CD4-positive, alpha-beta T cell (primary cell): ENCODE measurements at regions not wholly inside any gene's neighbourhood (a gene's known extent, or its start where the extent isn't known, plus 50 kb on each side); places are given as distances from the start of the nearest gene placed in this dataset.

Experiments
- ATAC-seq: fragments of 200-7000 bp; cut with Tn5 transposase; one replicate; pipeline ENCODE4 v1.10.0; 2022; ENCODE audit warnings: mild to moderate bottlenecking; ENCODE audit not compliant: poor library complexity
- CTCF ChIA-PET: fragments of 350-600 bp; sonication (Branson Sonifier 250); formaldehyde crosslinking; loops from one replicate; lab custom pipeline; 2021; ENCODE audit warnings: antibody characterized with exemption, inconsistent platforms; lab: Charles Lee
- POLR2A ChIA-PET: fragments of 350-600 bp; sonication (Branson Sonifier 250); formaldehyde crosslinking; loops from one replicate; lab custom pipeline; 2021; ENCODE audit warnings: antibody characterized with exemption, inconsistent platforms; lab: Charles Lee
- DNase-seq, 14 experiments: peaks; one replicate each; pipeline ENCODE4 v3.0.0-alpha.2; 2013 to 2020; ENCODE audit warnings: mixed read lengths in 2 of 14
- H3K27ac ChIP-seq, 2 donors: one replicate each; pipeline versions ENCODE4 v1.5.1 to v1.7.0; 2013; ENCODE audit warnings: low read length in 2 of 2, low read depth in 1 of 2, mild to moderate bottlenecking in 1 of 2
- H3K27me3 ChIP-seq, 2 experiments: 1 replicate in 1 of 2; 2 replicates in 1 of 2; pipeline versions ENCODE4 v1.6.1 to v1.7.0; 2013; ENCODE audit warnings: low read length in 2 of 2, control low read depth in 1 of 2, mild to moderate bottlenecking in 1 of 2, moderate library complexity in 1 of 2; ENCODE audit not compliant: insufficient read depth in 2 of 2, control insufficient read depth in 1 of 2
- H3K36me3 ChIP-seq: one replicate; pipeline ENCODE4 v1.6.1; 2013; ENCODE audit warnings: low read length, control low read depth; ENCODE audit not compliant: insufficient read depth
- H3K4me1 ChIP-seq: one replicate; pipeline ENCODE4 v1.6.1; 2013; ENCODE audit warnings: low read length, control low read depth; ENCODE audit not compliant: insufficient read depth
- H3K4me3 ChIP-seq: one replicate; pipeline ENCODE4 v1.5.1; 2013; ENCODE audit warnings: mild to moderate bottlenecking, low read length, moderate library complexity
- H3K9me3 ChIP-seq, 2 experiments: 1 replicate in 1 of 2; 2 replicates in 1 of 2; pipeline versions ENCODE4 v1.6.1 to v1.7.0; 2013; ENCODE audit warnings: low read length in 2 of 2, mild to moderate bottlenecking in 2 of 2, control low read depth in 1 of 2, moderate library complexity in 1 of 2; ENCODE audit not compliant: control insufficient read depth in 1 of 2, insufficient read depth in 1 of 2
- H3K27ac Mint-ChIP-seq: one replicate; pipeline ENCODE4 v1.8.0; 2020; ENCODE audit warnings: mixed read lengths
- H3K27me3 Mint-ChIP-seq: one replicate; pipeline ENCODE4 v1.8.0; 2021; ENCODE audit warnings: mixed read lengths
- H3K36me3 Mint-ChIP-seq: one replicate; pipeline ENCODE4 v1.8.0; 2021; ENCODE audit warnings: low read depth, mixed read lengths
- H3K4me1 Mint-ChIP-seq: one replicate; pipeline ENCODE4 v1.8.0; 2021; ENCODE audit warnings: low read depth, mixed read lengths
- H3K4me3 Mint-ChIP-seq: one replicate; pipeline ENCODE4 v1.8.0; 2020; ENCODE audit warnings: mild to moderate bottlenecking, mixed read lengths
- H3K9me3 Mint-ChIP-seq: one replicate; pipeline ENCODE4 v1.8.0; 2020; ENCODE audit warnings: mixed read lengths
- intact Hi-C, 2 experiments: fragments of 100-400 bp; cut with DNase I in 1 of 2; cut with micrococcal nuclease in 1 of 2; formaldehyde crosslinking; loops; one replicate each; pipeline versions ENCODE4 v1.15.1 to v1.9.0; 2023 to 2025; cut with DNase I, micrococcal nuclease
- TF ChIP-seq, protein P1 (sequence below): fragments of 200-600 bp; IDR thresholded peaks from one replicate; pipeline ENCODE4 v1.8.0; 2022; ENCODE audit warnings: antibody characterized with exemption, mild to moderate bottlenecking

DNA sequence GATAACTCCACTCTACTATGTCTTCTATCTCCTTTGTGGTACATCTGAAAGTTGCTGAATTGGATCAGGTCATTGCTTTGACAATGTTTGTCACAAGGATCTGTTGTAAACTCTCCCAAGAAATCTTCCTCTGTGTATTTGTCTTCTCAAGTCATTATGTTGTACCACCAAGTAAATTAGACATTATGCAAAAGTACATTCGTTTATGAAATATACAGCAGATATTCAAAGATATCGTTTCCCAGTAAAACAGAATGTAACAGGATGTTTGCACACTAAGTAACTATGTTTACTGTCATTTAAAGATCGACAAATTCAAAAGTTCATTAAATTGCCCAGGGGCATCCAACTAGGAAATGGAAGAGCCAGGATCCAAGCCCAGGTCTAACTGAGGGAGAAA is 739.4 kb downstream of the EFNB2 start:
- POLR2A ChIA-PET: no interaction called here
- Mint-ChIP-seq H3K4me1 (no peaks in the 10 kb centered on the region), H3K27ac (no peak overlapping the region), H3K4me3 (no peak overlapping the region), H3K9me3 (peaks cover 7% of the 10 kb centered on the region), H3K27me3 (no peaks in the 10 kb centered on the region), H3K36me3 (no peaks in the 10 kb centered on the region)
- Histone ChIP-seq H3K9me3 (peaks cover 0 to 3% of the 10 kb centered on the region in 2 experiments), H3K4me3 (no peak overlapping the region), H3K27me3 (no peaks in the 10 kb centered on the region), H3K4me1 (no peaks in the 10 kb centered on the region), H3K27ac (no peak overlapping the region), H3K36me3 (no peaks in the 10 kb centered on the region)
- TF ChIP-seq, protein P1, sequence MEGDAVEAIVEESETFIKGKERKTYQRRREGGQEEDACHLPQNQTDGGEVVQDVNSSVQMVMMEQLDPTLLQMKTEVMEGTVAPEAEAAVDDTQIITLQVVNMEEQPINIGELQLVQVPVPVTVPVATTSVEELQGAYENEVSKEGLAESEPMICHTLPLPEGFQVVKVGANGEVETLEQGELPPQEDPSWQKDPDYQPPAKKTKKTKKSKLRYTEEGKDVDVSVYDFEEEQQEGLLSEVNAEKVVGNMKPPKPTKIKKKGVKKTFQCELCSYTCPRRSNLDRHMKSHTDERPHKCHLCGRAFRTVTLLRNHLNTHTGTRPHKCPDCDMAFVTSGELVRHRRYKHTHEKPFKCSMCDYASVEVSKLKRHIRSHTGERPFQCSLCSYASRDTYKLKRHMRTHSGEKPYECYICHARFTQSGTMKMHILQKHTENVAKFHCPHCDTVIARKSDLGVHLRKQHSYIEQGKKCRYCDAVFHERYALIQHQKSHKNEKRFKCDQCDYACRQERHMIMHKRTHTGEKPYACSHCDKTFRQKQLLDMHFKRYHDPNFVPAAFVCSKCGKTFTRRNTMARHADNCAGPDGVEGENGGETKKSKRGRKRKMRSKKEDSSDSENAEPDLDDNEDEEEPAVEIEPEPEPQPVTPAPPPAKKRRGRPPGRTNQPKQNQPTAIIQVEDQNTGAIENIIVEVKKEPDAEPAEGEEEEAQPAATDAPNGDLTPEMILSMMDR: no peak
- no peak for ATAC-seq
- no peak for DNase-seq
- intact Hi-C loops: no loop called here
- CTCF ChIA-PET: no interaction called here

DNA sequence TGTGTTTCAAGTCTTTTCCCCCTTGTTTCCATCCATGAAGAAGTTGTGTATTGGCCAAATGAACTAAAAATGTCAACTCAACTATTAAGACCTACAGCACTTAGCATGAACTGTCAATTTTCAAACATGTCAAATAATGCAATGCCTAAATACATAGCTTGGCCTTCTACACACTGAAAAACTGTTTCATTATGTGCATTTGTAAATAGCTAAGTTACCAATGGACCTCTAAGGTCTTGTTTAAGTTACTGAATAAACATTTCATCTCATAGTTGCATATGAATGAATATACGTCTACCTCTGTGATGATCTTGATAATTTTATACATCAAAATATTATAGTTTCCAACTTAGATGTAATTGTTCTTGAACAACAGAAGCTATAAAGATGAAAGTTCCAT is 744.5 kb downstream of the EFNB2 start:
- no peak overlapping the region for H3K27ac Mint-ChIP-seq
- H3K4me3 Mint-ChIP-seq: no peak overlapping the region
- H3K27me3 Mint-ChIP-seq: no peaks in the 10 kb centered on the region
- Histone ChIP-seq H3K36me3 (no peaks in the 10 kb centered on the region), H3K27ac (no peak overlapping the region), H3K27me3 (no peaks in the 10 kb centered on the region), H3K4me1 (no peaks in the 10 kb centered on the region), H3K4me3 (no peak overlapping the region), H3K9me3 (peaks cover 0 to 3% of the 10 kb centered on the region in 2 experiments)
- no peaks in the 10 kb centered on the region for H3K36me3 Mint-ChIP-seq
- CTCF ChIA-PET: no interaction called here
- intact Hi-C loops: no loop called here
- DNase-seq (no peak), ATAC-seq (no peak)
- TF ChIP-seq, protein P1: no peak
- peaks cover 4% of the 10 kb centered on the region for H3K9me3 Mint-ChIP-seq
- POLR2A ChIA-PET: no interaction called here
- H3K4me1 Mint-ChIP-seq: no peaks in the 10 kb centered on the region

DNA sequence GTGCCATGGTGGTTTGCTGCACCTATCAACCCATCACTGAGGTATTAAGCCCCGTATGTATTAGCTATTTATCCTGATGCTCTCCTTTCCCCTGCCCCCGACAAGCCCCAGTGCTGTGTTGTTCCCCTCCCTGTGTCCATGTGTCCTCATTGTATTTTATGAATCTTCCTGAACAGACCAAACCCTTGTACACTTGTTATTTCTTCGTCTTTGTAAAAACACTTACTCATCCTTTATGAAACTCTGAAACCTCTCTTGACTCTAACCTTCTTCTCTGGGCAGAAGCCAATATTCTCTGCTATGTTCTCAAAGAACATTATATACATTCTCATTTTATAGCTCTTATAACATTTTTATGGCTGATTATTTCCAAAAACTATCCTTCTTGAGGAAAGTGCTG is 746.9 kb downstream of the EFNB2 start:
- H3K36me3 ChIP-seq: no peaks in the 10 kb centered on the region

More for the DNA sequence above, 746.9 kb downstream of the EFNB2 start:
- no peaks in the 10 kb centered on the region for H3K9me3 Mint-ChIP-seq
- TF ChIP-seq, protein P1: no peak
- no peak overlapping the region for H3K4me3 ChIP-seq
- no peak overlapping the region for H3K4me3 Mint-ChIP-seq
- intact Hi-C loops: no loop called here
- peaks cover 0 to 3% of the 10 kb centered on the region in 2 experiments for H3K9me3 ChIP-seq
- H3K27me3 ChIP-seq: no peaks in the 10 kb centered on the region
- no peak for ATAC-seq
- H3K27me3 Mint-ChIP-seq: no peaks in the 10 kb centered on the region
- H3K4me1 Mint-ChIP-seq: no peaks in the 10 kb centered on the region
- H3K27ac Mint-ChIP-seq: no peak overlapping the region
- DNase-seq: no peak
- H3K27ac ChIP-seq: no peak overlapping the region
- POLR2A ChIA-PET: no interaction called here
- no peaks in the 10 kb centered on the region for H3K4me1 ChIP-seq
- CTCF ChIA-PET: no interaction called here
- no peaks in the 10 kb centered on the region for H3K36me3 Mint-ChIP-seq
